CMK (cell line): ENCODE measurements at regions not wholly inside any gene's neighbourhood (a gene's known extent, or its start where the extent isn't known, plus 50 kb on each side); places are given as distances from the start of the nearest gene placed in this dataset.

ENCODE experiments used
- DNase-seq: peaks from one replicate; pipeline ENCODE4 v3.0.0-alpha.2; 2010; ENCODE audit warnings: low read depth

DNA sequence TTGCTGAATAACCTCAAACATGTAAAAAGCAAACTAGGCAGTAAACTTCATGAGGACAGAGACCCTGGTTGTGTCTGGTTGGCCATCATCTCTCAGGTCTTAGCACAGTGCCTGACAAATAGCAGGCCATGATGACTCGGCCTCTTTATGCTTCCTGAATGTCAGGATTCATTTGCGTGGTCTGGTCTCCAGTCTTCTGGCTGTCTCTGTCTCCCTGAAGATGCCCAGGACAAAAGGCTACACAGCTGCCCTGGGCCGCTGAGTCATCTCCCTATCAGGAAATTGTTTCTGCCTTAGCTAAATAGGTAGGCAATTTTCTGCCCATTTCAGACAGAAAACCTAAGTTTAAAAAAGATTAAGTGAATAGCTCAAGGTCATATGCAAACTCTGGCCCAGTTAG, 84.1 kb upstream of the FNDC3A start:
- DNase-seq = no peak

DNA sequence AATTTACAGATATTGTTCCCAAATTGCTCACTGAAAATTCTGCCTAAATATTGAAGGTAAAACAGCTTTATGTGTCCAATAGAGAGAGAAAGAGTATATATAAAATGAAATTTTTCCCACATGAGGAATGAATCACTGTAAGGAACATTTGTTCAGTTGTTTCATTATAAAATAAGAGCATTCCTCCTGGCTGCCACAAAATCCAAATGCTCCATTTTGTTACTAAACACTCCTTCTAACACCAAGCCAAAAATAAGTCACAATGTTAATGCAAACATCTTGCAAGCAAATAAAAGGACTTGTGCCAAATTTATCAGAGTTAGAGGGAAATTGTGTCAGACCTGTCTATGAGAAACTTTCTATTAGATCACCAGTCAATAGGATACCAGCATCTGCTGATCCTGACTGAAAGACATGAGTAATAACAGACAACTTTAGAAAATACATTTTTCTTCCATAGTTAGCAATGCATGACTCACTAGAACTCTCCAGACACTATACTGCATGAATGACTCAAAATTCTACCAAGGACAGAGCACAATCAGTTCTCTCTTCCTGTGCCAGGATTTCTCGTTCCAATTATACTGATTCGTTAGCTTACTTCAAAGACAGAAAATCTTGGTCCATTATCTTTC, 83.5 kb upstream of the FNDC3A start:
- no peak for DNase-seq

DNA sequence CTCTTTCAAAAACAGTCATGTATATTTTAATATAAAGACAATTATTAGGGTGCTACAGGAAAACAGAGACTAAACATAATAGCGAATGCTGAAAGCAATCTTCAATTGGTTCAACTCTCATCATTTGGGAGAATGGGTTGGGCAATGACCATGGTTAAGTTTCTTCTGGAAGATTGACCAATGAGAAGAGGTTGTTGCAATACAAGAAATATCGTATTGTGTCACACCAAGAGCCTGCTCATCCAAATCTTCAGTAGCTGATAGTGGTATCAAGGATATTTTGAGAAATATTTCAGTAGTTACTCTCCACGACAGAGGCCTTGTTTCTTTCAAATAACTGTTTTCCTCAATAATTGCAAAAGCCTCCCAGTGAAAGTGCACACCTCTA, 83.0 kb upstream of the FNDC3A start:
- DNase-seq = no peak

DNA sequence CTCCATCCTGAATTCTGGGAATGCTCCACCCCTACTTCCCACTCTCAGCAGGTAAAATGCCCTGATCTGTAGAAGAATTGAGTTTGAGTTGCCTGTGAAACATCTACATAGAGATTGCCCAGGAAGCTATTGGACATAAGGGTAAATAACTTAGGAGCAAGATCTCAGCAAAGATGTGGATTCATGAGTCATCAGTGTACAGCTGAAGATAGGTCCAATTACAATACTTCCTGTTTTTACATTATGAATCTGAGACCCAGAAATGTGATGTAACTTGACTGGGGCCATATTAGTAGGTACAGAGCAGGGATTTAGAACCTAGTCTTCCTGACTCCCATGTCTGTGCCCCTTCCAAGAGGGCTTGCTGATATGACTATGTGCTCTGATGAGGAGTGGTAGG, 79.4 kb upstream of the FNDC3A start:
- DNase-seq = no peak

DNA sequence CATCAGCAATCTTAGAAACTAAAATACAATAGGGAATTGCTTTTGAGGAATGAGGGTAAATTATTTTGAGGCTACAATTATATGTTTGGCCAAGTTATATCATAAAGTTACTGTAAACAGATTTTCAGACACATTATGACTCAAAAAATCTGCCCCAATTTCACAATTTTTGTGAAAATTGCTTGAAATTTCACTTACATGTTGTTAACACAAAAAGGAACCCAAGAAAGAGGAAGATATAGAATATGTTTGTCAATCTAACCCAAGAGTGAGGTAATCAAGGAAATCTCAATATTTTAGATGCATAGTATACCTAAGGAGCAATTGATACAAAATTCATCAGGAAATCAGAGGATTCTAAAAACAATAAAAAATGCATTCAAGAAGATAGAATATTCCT, 73.9 kb upstream of the FNDC3A start:
- DNase-seq = no peak

DNA sequence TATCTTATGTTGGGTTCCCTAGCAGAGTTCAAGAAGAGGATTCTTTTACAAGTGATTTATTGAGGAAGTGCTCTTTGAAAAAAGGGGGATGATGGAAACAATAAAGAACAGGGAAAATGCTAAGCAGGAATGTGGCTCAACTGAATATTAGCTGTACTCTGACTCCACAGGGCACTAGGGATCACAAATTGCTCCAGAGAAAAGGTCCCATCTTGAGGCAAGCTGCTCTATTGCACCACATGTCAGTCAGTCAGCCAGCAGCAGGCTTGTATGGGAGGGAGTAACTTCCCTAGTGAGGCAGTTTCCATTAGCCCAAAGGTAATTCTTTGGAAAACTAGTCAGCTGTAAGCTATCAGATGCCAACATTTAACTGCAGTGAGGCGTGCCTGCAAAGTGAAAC, 73.3 kb upstream of the FNDC3A start:
- no peak for DNase-seq

DNA sequence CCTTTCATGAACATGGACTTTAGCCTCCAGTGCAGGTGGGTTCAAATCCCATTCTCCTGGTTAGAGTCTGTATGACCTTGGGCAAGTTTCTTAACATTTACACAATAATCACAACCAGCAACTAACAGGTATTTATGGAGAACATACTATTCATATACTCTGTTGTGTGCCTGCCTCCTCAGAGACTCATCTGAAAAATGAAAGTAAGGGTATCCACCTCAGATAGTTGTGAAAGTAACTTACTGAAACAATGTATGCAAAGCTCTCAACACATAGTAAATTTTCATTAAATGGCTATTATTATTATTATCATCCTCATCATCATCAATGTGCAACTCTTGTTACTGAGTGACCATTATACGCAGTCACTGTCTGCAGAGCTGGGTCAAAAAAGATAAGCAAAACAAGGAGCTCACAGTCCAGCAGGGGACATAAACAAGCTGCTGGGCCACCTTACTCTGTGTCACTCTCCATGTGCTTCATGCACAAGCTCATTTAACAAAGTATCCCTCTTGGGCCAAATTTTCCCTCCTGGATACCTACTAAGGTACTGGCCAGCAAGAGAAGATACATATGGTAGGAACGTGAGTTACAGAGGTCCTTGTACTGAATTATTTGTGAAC, 70.9 kb upstream of the FNDC3A start:
- no peak for DNase-seq

DNA sequence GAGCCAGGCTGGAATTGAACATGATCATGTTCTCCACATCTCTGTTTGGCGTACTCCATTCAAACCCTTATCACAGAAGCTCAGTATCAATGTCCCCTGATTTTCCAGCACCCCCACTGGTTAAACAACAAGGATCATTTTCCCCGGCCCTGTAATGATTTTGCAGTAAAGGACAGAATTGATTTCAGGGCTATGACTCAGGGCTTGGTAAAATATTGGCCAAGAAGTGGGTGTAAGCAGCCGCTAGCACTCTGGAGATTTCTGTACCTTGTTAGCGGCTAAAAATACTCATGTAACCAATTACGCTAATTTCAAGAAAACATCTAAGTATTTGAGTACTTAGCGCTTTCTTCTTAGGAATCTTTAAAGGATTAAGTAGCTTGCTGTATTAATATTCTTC, 69.5 kb upstream of the FNDC3A start:
- DNase-seq = no peak

DNA sequence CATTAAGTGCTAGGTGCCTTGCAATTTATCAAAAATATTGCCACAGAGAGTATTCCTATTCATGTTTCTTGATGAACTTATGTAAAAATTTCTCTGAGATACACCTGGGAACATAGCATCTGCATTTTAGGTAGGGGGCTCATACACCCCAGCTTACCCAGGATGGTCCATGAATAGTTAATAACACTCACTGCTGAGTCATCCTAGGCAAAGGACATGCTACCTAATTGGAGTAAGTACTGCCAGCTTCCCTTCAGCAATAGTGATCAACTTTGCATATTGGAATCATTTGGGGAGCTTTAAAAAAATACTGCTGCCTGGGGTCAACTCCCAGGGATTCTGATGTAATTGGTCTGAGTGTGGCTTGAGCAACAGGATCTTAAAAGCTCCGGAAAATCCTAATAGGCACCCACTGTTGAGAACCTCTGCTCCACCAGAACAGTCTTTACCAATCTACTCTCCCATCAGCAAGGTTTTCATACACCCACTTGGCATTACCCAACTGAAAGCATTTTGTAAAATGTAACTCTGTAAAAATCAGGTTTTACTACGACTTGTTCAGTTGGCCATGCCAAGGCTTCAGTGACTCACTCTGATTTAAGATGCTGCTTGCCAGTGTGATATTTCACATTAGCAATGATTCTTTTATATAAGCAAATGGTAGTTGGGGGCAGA, 67.2 kb upstream of the FNDC3A start:
- DNase-seq = no peak

DNA sequence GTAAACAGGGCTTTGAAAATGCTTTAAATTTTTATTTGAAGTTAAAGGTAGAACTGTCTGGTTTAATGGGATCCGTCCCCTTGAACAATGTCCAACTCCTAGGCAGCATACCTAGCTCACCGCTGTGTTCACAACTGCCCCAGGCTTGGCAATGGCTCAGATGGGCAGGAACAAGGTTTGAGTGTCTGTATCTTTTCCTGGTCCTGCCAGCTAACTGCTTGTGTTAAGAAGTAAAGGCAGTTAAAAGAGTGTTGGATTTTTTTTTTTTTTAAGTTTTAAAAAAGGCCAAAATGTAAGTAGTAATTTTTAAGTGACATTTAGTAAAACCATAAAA, 66.7 kb upstream of the FNDC3A start:
- no peak for DNase-seq

DNA sequence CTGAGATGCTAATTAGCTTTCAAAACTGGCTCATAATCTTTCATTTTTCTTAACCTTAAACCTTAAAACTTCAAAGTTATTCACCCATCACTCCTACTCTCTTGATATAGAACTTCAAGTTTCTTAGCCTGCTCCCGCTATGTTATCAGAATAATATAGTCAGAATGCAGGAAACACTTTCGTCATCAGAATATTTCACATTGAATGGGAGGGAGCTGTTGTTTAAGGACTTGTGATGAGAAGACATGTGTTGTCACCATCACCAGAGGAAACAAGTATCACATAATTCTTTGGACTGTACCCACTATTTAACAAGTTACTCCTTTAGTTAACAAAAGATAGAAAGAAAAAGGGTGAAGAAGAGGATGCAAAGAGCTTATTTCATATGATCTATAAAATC, 65.0 kb upstream of the FNDC3A start:
- no peak for DNase-seq

DNA sequence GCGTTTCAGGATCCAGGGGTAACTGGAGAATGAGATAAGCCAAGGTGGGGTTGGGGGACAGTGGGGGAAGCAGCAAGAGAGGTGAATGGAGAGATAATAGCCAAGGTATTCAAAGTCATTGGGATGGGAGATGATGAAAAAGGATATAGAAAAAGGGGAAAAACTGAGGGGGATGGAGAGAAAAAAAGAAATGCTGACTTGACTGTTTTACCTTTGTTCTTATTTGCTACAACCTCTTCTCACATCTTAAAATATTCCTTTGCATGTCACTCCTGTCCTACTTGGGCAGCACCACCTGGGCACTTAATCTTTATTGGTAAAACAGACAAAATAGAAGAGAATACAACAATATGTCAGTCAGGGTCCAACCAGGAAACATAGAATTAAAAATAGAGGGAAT, 56.0 kb upstream of the FNDC3A start:
- no peak for DNase-seq

DNA sequence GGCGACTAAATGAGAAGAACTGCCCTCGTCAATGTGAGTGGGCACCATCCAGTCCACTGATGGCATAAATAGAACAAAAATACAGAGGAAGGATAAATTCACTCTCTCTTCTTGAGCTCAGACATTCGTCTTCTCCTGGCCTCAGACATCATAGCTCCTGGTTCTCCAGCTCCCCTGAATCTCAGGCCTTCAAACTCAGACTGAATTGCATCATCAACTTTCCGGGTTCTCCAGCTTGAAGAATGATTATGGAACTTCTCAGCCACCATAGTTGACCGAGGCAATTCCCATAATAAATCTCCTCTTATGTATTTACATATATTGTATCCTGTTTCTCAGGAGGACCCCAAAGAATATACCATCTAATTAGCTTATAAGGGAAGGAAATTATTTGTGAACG, 55.0 kb upstream of the FNDC3A start:
- DNase-seq = no peak

DNA sequence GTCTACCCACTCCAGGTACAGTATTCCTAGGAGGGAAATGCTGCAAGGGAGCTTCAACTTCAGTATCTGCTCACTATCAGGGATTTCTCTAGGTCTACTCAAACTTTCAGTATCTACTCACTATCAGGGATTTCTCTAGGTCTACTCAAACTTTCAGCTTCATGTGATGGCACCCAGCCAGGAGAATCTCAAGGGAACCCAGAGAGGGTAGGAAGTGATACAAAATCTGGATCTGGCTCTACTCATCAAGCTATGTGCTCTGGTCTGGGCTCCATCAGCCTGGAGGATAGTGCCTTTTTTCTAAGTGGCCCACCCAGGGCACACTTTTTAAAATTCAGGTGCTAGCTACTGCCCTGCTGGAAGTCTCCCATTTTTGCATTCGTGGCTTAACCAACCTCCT, 52.3 kb upstream of the FNDC3A start:
- DNase-seq = no peak

DNA sequence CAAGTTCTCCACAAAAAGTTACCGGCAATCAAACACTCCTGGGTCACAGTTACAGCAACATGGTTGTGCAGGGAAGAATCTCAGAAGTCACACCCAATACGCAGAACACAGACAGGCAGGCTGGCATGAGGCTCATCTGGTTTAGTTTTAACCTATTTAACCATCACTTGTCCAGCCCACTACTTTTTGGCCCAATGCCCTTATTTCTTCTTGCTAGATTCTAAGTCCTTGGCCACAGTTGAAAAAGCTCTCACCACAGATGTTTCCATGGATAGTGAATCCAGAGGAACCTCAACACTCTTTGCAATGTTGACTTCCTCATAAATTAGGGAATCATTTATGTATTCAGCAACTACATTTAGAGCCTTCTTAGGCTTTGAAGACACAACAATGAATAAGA, 50.7 kb upstream of the FNDC3A start:
- no peak for DNase-seq
